ENCODE measurements at regions not wholly inside any gene's neighbourhood (a gene's known extent, or its start where the extent isn't known, plus 50 kb on each side); places are given as distances from the start of the nearest gene placed in this dataset.

- Mint-ChIP-seq H3K4me1 (ENCODE audit: low read depth) (peaks cover 7% of the 10 kb centered on the region), H3K27ac (no peak overlapping the region), H3K9me3 (ENCODE audit: low read depth) (no peaks in the 10 kb centered on the region), H3K4me3 (ENCODE audit: low read depth) (no peak overlapping the region), H3K36me3 (ENCODE audit: insufficient read depth) (no peaks in the 10 kb centered on the region), H3K27me3 (no peaks in the 10 kb centered on the region)
- TF ChIP-seq, protein P1, sequence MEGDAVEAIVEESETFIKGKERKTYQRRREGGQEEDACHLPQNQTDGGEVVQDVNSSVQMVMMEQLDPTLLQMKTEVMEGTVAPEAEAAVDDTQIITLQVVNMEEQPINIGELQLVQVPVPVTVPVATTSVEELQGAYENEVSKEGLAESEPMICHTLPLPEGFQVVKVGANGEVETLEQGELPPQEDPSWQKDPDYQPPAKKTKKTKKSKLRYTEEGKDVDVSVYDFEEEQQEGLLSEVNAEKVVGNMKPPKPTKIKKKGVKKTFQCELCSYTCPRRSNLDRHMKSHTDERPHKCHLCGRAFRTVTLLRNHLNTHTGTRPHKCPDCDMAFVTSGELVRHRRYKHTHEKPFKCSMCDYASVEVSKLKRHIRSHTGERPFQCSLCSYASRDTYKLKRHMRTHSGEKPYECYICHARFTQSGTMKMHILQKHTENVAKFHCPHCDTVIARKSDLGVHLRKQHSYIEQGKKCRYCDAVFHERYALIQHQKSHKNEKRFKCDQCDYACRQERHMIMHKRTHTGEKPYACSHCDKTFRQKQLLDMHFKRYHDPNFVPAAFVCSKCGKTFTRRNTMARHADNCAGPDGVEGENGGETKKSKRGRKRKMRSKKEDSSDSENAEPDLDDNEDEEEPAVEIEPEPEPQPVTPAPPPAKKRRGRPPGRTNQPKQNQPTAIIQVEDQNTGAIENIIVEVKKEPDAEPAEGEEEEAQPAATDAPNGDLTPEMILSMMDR (IDR thresholded peaks at IDR 0.05; ENCODE audit: unreplicated experiment) = no peak
- DNase-seq (ENCODE audit: low spot score, unreplicated experiment) = no peak
Measured at GRCh38 chr12:17064834-17065233, 458.9 kb upstream of the LMO3 start.

GRCh38 chr12:17062267-17063036 is 456.5 kb upstream of the LMO3 start:
- DNase-seq (ENCODE audit: low spot score, unreplicated experiment) = no peak
- no peak overlapping the region for H3K27ac Mint-ChIP-seq
- H3K27me3 Mint-ChIP-seq = no peaks in the 10 kb centered on the region
- TF ChIP-seq, protein P1 (IDR thresholded peaks at IDR 0.05; ENCODE audit: unreplicated experiment) = no peak
- no peaks in the 10 kb centered on the region for H3K9me3 Mint-ChIP-seq (ENCODE audit: low read depth)
- H3K4me1 Mint-ChIP-seq (ENCODE audit: low read depth) = no peaks in the 10 kb centered on the region
- no peaks in the 10 kb centered on the region for H3K36me3 Mint-ChIP-seq (ENCODE audit: insufficient read depth)
- H3K4me3 Mint-ChIP-seq (ENCODE audit: low read depth) = no peak overlapping the region

DNA sequence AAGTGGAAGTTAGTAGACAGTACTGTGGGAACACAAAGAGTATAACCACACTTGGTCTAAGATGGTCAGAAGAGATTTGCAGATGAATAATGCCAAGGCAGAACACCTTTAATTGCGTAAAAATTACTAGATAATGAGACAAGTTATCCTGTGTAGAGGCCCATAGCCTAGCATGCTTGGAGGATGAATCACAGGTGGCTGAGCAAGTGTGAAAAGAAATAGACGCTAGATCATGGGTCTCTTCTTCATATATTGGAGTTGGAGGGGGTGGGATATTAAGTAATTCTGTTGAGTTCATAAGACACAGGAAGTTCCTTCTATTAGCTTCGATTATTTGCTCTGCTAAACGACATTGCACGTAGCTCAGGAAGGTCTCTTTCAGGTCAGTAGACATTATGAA is 454.3 kb upstream of the LMO3 start:
- H3K36me3 Mint-ChIP-seq (ENCODE audit: insufficient read depth) = no peaks in the 10 kb centered on the region
- no peak overlapping the region for H3K4me3 Mint-ChIP-seq (ENCODE audit: low read depth)
- no peaks in the 10 kb centered on the region for H3K27me3 Mint-ChIP-seq
- H3K27ac Mint-ChIP-seq = no peak overlapping the region
- TF ChIP-seq, protein P1 (IDR thresholded peaks at IDR 0.05; ENCODE audit: unreplicated experiment) = no peak
- H3K9me3 Mint-ChIP-seq (ENCODE audit: low read depth) = no peaks in the 10 kb centered on the region
- DNase-seq (ENCODE audit: low spot score, unreplicated experiment) = no peak
- H3K4me1 Mint-ChIP-seq (ENCODE audit: low read depth) = no peaks in the 10 kb centered on the region

DNA sequence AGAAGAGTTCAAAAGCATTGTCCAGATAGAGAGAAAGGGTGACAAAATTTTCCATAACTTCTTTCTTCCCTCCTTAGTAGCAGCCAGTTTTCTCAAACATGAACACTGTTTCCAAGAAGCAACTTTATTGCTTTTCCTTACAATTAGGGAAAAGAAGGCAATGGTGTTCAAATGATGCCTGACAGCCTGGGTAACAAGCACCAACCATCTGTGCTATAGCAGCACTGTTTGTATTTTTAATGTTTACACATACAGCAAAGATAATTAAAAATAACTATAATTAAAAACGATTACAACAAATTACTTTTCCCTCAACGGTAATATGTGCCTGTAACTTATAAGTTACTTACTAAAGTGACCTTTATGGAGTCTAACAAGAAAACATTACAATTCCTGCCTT is 450.6 kb upstream of the LMO3 start:
- Mint-ChIP-seq H3K4me3 (ENCODE audit: low read depth) (no peak overlapping the region), H3K4me1 (ENCODE audit: low read depth) (no peaks in the 10 kb centered on the region), H3K9me3 (ENCODE audit: low read depth) (no peaks in the 10 kb centered on the region), H3K36me3 (ENCODE audit: insufficient read depth) (no peaks in the 10 kb centered on the region), H3K27me3 (no peaks in the 10 kb centered on the region), H3K27ac (no peak overlapping the region)
- DNase-seq (ENCODE audit: low spot score, unreplicated experiment) = no peak
- TF ChIP-seq, protein P1 (IDR thresholded peaks at IDR 0.05; ENCODE audit: unreplicated experiment) = no peak

GRCh38 chr12:17038923-17039322 is 433.0 kb upstream of the LMO3 start:
- H3K27ac Mint-ChIP-seq = no peak overlapping the region
- peaks cover 3% of the 10 kb centered on the region for H3K4me1 Mint-ChIP-seq (ENCODE audit: low read depth)
- no peak overlapping the region for H3K4me3 Mint-ChIP-seq (ENCODE audit: low read depth)
- no peaks in the 10 kb centered on the region for H3K36me3 Mint-ChIP-seq (ENCODE audit: insufficient read depth)
- H3K9me3 Mint-ChIP-seq (ENCODE audit: low read depth) = peaks cover 2% of the 10 kb centered on the region
- TF ChIP-seq, protein P1 (IDR thresholded peaks at IDR 0.05; ENCODE audit: unreplicated experiment) = no peak
- DNase-seq (ENCODE audit: low spot score, unreplicated experiment) = no peak
- H3K27me3 Mint-ChIP-seq = no peaks in the 10 kb centered on the region

Data from progenitor cell of endocrine pancreas (in vitro differentiated cells).